Endothelial cell of umbilical vein (primary cell): ENCODE measurements at regions not wholly inside any gene's neighbourhood (a gene's known extent, or its start where the extent isn't known, plus 50 kb on each side); places are given as distances from the start of the nearest gene placed in this dataset.
"Not testable (repeated sequence)": the region's sequence is repeated elsewhere in the genome, so short reads cannot be mapped to it uniquely, and the experiment has no call there.

Source experiments
- BruUV-seq: library from RNA; stranded (reverse); fragments of 400-500 nt; replicated peaks from 2 replicates; lab custom pipeline; 2021; lab: Mats Ljungman, UMichigan
- CTCF ChIA-PET: fragments of 300-600, 350-600 bp; sonication (Branson Sonifier 250); formaldehyde crosslinking; loops from one replicate; lab custom pipeline; 2021; ENCODE audit warnings: antibody characterized with exemption, inconsistent platforms; lab: Charles Lee
- POLR2A ChIA-PET: fragments of 300-600, 350-600 bp; sonication (Branson Sonifier 250); formaldehyde crosslinking; loops from one replicate; lab custom pipeline; 2021; ENCODE audit warnings: antibody characterized with exemption, inconsistent platforms; lab: Charles Lee
- DNase-seq: peaks from one replicate; pipeline ENCODE4 v3.0.0-alpha.2; 2011; ENCODE audit warnings: low read depth, low spot score
- FAIRE-seq: peaks from 2 replicates; lab custom pipeline; 2011; peaks lifted over from hg19 to GRCh38; lab: Jason Lieb, UNC
- H2AFZ ChIP-seq: 2 replicates; pipeline ENCODE4 v1.6.0; 2012; ENCODE audit warnings: low read depth, low read length, control low read depth, inconsistent platforms
- H3K27ac ChIP-seq: 2 replicates; pipeline ENCODE4 v1.5.1; 2011; ENCODE audit warnings: low read depth, mild to moderate bottlenecking, control low read depth, low read length, moderate library complexity; ENCODE audit not compliant: insufficient read depth
- H3K27me3 ChIP-seq, 2 experiments: 2 replicates each; pipeline versions ENCODE4 v1.6.0 to v1.6.1; 2011; ENCODE audit warnings: low read length in 2 of 2, mixed read lengths in 1 of 2; ENCODE audit not compliant: control insufficient read depth in 2 of 2, insufficient read depth in 2 of 2
- H3K36me3 ChIP-seq, 2 experiments: 2 replicates in 1 of 2; 3 replicates in 1 of 2; pipeline ENCODE4 v1.5.1; 2011; ENCODE audit warnings: low read length in 2 of 2, mild to moderate bottlenecking in 1 of 2, moderate library complexity in 1 of 2; ENCODE audit not compliant: control insufficient read depth in 2 of 2, insufficient read depth in 2 of 2; ENCODE audit errors: extremely low read depth in 1 of 2
- H3K4me1 ChIP-seq: 3 replicates; pipeline ENCODE4 v1.5.1; 2011; ENCODE audit warnings: mild to moderate bottlenecking, low read length; ENCODE audit not compliant: control insufficient read depth, insufficient read depth; ENCODE audit errors: extremely low read depth
- H3K4me2 ChIP-seq: 2 replicates; pipeline ENCODE4 v1.6.1; 2011; ENCODE audit warnings: low read length, control low read depth, mixed read lengths; ENCODE audit not compliant: insufficient read depth
- H3K4me3 ChIP-seq, 3 experiments: fragments of 200-600 bp in 1 of 3; sonication (generic), shearing (Covaris generic) in 1 of 3; replicated peaks in 1 of 3; 2 replicates each; pipeline ENCODE4 v1.5.1; 2011 to 2016; ENCODE audit warnings: control low read depth in 3 of 3, low read length in 3 of 3, mild to moderate bottlenecking in 2 of 3, inconsistent platforms in 1 of 3, low read depth in 1 of 3, moderate library complexity in 1 of 3; ENCODE audit not compliant: insufficient read depth in 1 of 3
- H3K79me2 ChIP-seq: 2 replicates; pipeline ENCODE4 v1.6.0; 2012; ENCODE audit warnings: low read length, inconsistent platforms; ENCODE audit not compliant: control insufficient read depth, insufficient read depth
- H3K9ac ChIP-seq: replicated peaks from 2 replicates; pipeline ENCODE3; 2011; ENCODE audit warnings: low read length, control low read depth; ENCODE audit not compliant: insufficient read depth; ENCODE audit errors: extremely low read depth
- H3K9me1 ChIP-seq: replicated peaks from 3 replicates; pipeline ENCODE4 v1.6.0; 2011; ENCODE audit warnings: mild to moderate bottlenecking, low read length; ENCODE audit not compliant: control insufficient read depth, insufficient read depth; ENCODE audit errors: extremely low read depth
- H3K9me3 ChIP-seq: replicated peaks from 2 replicates; pipeline ENCODE4 v1.5.1; 2012; ENCODE audit warnings: low read length, inconsistent platforms; ENCODE audit not compliant: control insufficient read depth, insufficient read depth
- H4K20me1 ChIP-seq: replicated peaks from 2 replicates; pipeline ENCODE3; 2011; ENCODE audit warnings: mild to moderate bottlenecking, low read length; ENCODE audit not compliant: control insufficient read depth, insufficient read depth; ENCODE audit errors: extremely low read depth
- CTCF ChIP-seq, 2 donors: IDR thresholded peaks; 1 replicate in 1 of 2; 2 replicates in 1 of 2; pipeline ENCODE4 v1.5.1; 2011; ENCODE audit warnings: low read length in 2 of 2, mild to moderate bottlenecking in 2 of 2, moderate library complexity in 2 of 2, control low read depth in 1 of 2, inconsistent platforms in 1 of 2, low read depth in 1 of 2; ENCODE audit not compliant: insufficient read depth in 1 of 2; ENCODE audit errors: extremely low read depth in 1 of 2
- EZH2 ChIP-seq: IDR thresholded peaks from 2 replicates; pipeline ENCODE4 v1.6.1; 2012; ENCODE audit warnings: borderline replicate concordance, low read depth, mild to moderate bottlenecking, moderate library complexity, low read length, inconsistent platforms; ENCODE audit not compliant: severe bottlenecking
- FOS ChIP-seq: IDR thresholded peaks from 2 replicates; pipeline ENCODE4 v1.6.1; 2011; ENCODE audit warnings: mild to moderate bottlenecking, low read length, moderate library complexity, borderline replicate concordance; ENCODE audit not compliant: insufficient read depth
- GATA2 ChIP-seq: IDR thresholded peaks from 2 replicates; pipeline ENCODE4 v1.7.0; 2011; ENCODE audit warnings: low read depth, mild to moderate bottlenecking, moderate library complexity, mixed read lengths, low read length; ENCODE audit not compliant: insufficient read length, insufficient read depth
- JUN ChIP-seq: IDR thresholded peaks from 2 replicates; pipeline ENCODE4 v1.6.1; 2011; ENCODE audit warnings: borderline replicate concordance, low read depth; ENCODE audit not compliant: insufficient read length, insufficient read depth
- MYC ChIP-seq: IDR thresholded peaks from one replicate; pipeline ENCODE4 v1.6.1; 2011; ENCODE audit warnings: mild to moderate bottlenecking, low read depth, low read length
- POLR2A ChIP-seq: IDR thresholded peaks from 2 replicates; pipeline ENCODE4 v1.6.1; 2012; ENCODE audit warnings: low read depth, mild to moderate bottlenecking, control low read depth, low read length
- POLR2AphosphoS5 ChIP-seq: IDR thresholded peaks from 2 replicates; pipeline ENCODE4 v1.6.1; 2012; ENCODE audit warnings: low read depth, mild to moderate bottlenecking, control low read depth, low read length, moderate library complexity; ENCODE audit not compliant: insufficient read depth
- dilution Hi-C: fragments of 300-500 bp; cut with MboI; formaldehyde crosslinking; loops from one replicate; pipeline ENCODE4 v1.15.0; 2019; ENCODE audit warnings: low sequenced_read_pairs; ENCODE audit not compliant: extremely low pct_ligation_motif_present
- intact Hi-C: fragments of 100-400 bp; cut with micrococcal nuclease; formaldehyde crosslinking; loops from one replicate; pipeline ENCODE4 v1.10.0; 2022
- TF ChIP-seq, protein P1 (sequence below): IDR thresholded peaks from 2 replicates; pipeline ENCODE4 v1.6.1; 2011; ENCODE audit not compliant: insufficient read depth, insufficient read length

GRCh38 chr15:87470923-87471322, 785.6 kb downstream of the NTRK3 start:
- CTCF ChIA-PET: no interaction called here
- Histone ChIP-seq H3K9me1 (no peaks in the 10 kb centered on the region), H3K9me3 (no peaks in the 10 kb centered on the region), H4K20me1 (no peaks in the 10 kb centered on the region), H3K4me1 (no peaks in the 10 kb centered on the region), H3K79me2 (no peaks in the 10 kb centered on the region), H3K4me2 (no peak overlapping the region), H3K27ac (no peak overlapping the region), H3K36me3 (no peaks in the 10 kb centered on the region), H3K9ac (no peak overlapping the region), H3K4me3 (no peak overlapping the region), H2AFZ (no peak overlapping the region), H3K27me3 (no peaks in the 10 kb centered on the region)
- dilution Hi-C loops: no loop called here
- no peak for FAIRE-seq
- POLR2A ChIA-PET: no interaction called here
- intact Hi-C loops: no loop called here
- no peak for TF ChIP-seq POLR2A
- TF ChIP-seq POLR2AphosphoS5: no peak
- TF ChIP-seq GATA2: no peak
- TF ChIP-seq EZH2: no peak
- no peak for TF ChIP-seq CTCF (IDR thresholded peaks at IDR 0.05; ENCODE audit: extremely low read depth in 1 of 2, insufficient read depth in 1 of 2, low read depth in 1 of 2, low read length in 2 of 2)
- TF ChIP-seq FOS: no peak
- TF ChIP-seq MYC: no peak
- TF ChIP-seq JUN: no peak
- TF ChIP-seq, protein P1, sequence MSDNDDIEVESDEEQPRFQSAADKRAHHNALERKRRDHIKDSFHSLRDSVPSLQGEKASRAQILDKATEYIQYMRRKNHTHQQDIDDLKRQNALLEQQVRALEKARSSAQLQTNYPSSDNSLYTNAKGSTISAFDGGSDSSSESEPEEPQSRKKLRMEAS: no peak
- DNase-seq: no peak
- BruUV-seq: no TSS peak

- H3K36me3 ChIP-seq, POLR2A ChIA-PET, H3K9me3 ChIP-seq, dilution Hi-C loops, BruUV-seq, H3K79me2 ChIP-seq, H4K20me1 ChIP-seq, FAIRE-seq, H3K27ac ChIP-seq, H3K9me1 ChIP-seq, H3K4me2 ChIP-seq, H3K27me3 ChIP-seq, CTCF ChIA-PET, DNase-seq, H3K4me3 ChIP-seq, intact Hi-C loops, H3K4me1 ChIP-seq, H3K9ac ChIP-seq, H2AFZ ChIP-seq: not testable (repeated sequence)
Observed at GRCh38 chr15:87463956-87464355, 792.6 kb downstream of the NTRK3 start.
